Superior temporal gyrus (tissue), 1 donor: ENCODE measurements at regions not wholly inside any gene's neighbourhood (a gene's known extent, or its start where the extent isn't known, plus 50 kb on each side); places are given as distances from the start of the nearest gene placed in this dataset.

ENCODE experiments used
- DNase-seq: peaks from one replicate; pipeline ENCODE4 v3.0.0-alpha.2; 2016; ENCODE audit errors: extremely low spot score

DNA sequence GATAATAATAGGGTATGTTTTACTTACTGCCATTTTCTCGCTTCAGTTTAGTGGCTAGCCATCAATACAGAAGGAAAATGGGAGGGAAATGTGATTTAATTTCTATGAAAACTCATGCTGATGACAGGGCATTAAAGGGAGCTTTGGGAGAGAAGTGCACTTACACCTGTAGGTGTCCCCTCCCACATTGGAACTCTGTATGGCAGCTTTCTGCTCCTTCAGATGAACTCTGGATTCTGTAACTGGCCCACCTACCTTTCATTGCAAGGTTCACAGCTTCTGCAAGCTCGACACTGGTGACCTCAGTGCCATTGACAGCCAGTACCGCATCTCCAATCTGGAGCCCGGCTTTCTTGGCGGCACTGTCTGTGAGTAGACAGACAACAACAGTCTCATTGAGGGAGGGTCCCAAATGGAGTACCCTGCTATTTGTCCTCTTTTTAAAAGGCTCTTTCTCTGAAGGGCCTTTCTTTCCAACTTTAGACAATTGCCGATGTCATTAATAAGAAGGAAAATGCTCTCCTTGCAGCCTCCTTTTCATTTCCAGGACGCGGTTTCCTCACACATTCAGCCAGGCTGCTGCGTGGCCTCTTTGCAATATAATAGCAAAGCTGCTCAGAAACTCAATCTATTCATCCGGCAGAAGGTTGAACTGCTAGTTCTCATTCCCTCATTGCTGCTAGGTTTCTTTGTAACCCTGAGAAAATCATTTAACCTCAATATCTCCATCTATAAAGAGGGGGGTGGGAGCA is 63.6 kb downstream of the NUDT12 start:
- no peak for DNase-seq

GRCh38 chr5:103498211-103498610 is 64.4 kb downstream of the NUDT12 start:
- no peak for DNase-seq

GRCh38 chr5:103497781-103498180 is 64.8 kb downstream of the NUDT12 start:
- DNase-seq = no peak

DNA sequence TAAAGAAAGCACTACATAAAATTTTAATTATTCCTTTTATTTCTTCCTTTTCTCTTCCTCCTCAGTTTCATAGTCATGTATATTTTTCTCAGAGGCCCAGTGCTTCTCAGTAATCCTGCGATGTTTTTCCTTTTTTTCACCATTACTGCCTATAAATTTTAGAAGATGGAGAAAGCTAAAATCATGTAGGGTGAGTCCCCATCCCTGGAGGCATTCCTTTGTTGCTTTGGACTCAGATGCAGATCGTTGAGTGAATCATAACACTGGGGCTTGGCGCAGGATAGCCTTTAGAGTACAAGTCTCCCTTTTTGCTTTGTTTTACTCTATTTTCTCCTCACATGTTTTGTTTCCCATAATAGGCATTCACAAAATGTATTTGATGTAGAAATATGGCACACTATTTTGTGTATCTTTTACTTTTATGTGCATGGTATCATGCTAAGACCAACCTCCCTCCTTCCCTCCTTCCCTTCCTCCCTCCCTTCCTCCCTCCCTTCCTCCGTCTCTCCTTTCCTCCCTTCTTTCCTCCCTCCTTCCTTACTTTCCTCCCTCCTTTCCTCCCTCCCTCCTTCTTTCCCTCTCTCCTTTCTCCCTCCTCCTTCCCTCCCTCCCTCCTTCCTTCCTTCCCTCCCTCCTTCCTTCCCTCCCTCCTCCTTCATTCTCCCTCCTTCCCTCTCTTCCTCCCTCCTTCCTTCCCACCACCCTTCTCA is 72.4 kb downstream of the NUDT12 start:
- no peak for DNase-seq

DNA sequence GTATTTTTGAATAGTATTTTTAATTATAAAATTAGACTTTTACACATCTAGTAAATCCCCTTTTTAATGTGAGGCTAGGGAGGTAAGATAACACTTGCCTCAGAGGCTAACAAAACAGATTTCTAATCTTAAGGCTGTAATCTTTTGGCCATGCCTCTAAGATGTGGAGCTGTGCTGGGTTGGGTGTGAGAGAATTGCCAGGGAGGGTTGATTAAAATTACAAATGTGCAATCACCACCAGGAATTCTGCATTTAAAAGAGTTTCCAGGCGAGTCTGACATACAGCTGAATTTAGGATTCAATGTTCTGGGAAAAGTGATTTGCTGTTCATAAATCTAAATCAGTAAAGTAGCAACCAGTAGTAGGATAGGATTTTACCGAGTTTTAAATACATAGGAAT is 73.3 kb downstream of the NUDT12 start:
- DNase-seq = no peak

DNA sequence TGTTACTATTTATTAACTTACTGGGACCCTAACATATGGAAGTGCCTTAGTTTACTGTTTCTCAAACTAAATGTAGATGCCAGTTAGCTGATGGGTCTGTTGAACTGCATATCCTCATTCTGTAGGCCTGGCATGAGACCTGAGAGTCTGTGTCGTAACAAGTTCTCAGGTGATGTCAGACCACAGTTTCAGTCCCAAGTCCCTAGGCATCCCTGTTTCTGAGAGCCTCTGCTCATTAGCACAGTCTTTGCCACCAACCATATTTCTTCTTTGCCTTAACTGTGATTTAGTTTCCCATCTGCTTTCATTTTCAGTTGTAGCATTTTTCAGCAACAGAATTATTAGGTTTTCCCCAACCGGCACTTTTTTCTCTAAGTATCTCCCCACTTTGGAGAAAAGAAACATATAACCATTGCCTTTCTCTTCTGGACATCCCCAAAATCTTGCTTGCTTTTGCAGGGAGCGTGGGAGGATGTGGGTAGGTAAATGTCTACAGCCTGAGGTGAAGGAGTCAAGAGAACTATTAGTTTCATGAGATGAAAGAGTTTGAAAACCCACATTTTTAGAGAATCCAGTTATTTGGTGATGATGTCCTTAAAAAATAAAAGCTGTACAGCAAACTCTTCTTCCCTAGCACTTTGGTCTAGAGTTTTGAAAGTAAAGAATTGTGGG is 74.6 kb downstream of the NUDT12 start:
- no peak for DNase-seq

DNA sequence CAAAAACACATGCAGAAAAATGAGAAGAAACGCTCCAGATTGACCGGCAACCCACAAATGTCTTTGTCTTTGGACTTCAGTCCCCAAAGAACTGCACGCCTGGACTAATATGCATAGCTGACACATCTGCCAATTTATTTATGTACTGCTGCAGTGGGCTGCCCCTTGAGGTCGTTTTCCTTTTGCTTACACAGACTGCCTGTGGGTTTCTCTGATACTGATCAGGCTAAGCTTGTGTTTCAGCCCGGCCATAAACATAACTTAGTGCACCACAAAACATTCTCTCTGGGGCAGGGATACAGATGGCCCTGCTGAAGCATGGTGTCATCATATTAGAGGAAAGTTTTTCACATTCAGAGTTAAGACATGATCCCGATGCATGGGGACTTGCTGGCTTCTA is 75.4 kb downstream of the NUDT12 start:
- DNase-seq = no peak

GRCh38 chr5:103486739-103487138 is 75.8 kb downstream of the NUDT12 start:
- no peak for DNase-seq

DNA sequence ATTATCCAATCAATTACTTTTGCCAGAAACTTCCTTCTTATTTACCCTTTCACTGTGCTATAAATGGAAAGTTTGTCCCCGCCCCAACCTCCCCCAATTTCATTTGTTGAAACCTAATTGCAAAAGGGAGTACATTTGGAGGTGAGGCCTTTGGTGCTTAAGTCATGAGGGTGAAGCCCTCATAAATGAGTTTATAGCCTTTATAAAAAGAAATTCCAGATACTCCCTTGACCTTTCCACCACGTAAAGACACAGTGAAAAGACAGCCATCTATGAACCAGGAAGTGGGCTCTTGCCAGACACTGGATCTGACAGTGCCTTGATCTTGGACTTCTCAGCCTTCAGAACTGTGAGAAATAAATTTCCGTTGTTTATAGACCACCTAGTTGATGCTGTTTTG is 82.3 kb downstream of the NUDT12 start:
- no peak for DNase-seq

DNA sequence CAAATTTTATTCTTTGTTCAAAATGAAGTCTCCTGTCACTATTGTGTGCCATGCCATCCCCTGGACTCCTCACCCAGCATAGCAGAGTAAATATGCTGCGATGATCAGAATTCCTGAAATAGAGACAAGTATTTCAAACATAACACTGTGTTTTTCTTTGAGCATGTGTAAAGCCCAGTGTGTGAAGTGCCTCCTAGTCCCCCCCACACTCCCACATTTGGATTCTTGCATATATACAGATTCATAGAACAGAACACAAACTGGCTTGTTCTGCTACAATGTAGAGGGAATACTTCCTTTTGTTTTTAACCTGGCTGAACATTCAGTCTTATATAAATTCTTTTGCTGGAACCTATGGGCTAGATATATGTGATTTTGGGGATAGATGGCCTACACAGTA is 84.9 kb downstream of the NUDT12 start:
- DNase-seq = no peak

GRCh38 chr5:103476811-103477210 is 85.8 kb downstream of the NUDT12 start:
- no peak for DNase-seq

GRCh38 chr5:103475629-103476240 is 86.9 kb downstream of the NUDT12 start:
- peak; percentile 94 for DNase-seq

DNA sequence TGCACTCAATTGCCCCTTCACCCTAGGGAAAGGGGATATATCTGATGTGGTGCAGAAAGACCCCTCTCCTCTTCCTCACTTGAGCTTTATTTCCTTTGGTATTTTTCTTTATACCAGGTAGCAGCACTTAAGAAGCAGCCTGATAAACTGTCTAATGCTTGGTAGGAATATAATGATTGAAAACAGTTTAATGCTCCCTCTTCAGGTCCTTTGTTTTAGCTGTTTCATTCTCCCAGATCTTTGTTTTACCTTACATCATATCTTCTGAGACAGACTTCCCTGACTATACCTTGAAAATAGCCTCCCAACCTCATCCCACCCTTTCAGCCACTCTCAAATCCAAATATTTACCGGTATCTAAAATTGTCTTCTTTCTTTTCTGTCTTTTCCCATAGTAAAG is 87.9 kb downstream of the NUDT12 start:
- no peak for DNase-seq

- no peak for DNase-seq
Measured at GRCh38 chr5:103473725-103474124, 88.9 kb downstream of the NUDT12 start.

DNA sequence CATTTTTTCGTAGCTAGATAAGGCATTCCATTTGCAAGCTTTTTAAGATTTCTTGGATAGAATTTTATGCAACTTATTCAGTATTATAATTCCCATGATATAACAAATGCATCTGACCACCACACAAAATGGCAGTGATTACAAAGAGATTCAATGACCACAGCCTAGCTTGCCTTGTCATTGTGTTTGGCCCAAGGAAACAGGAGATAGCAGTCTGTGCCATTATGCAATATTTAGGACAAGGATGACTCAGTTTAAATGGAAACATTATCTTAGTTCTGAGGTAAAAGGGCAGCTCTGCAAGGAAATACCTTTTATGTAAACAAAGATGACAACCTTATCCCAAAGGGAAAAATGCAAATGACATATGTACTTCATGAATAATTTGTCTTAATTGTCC is 89.8 kb downstream of the NUDT12 start:
- DNase-seq = no peak

GRCh38 chr5:103472265-103472664 is 90.3 kb downstream of the NUDT12 start:
- DNase-seq = no peak

- no peak for DNase-seq
Measured at GRCh38 chr5:103469288-103470040, 93.1 kb downstream of the NUDT12 start.

DNA sequence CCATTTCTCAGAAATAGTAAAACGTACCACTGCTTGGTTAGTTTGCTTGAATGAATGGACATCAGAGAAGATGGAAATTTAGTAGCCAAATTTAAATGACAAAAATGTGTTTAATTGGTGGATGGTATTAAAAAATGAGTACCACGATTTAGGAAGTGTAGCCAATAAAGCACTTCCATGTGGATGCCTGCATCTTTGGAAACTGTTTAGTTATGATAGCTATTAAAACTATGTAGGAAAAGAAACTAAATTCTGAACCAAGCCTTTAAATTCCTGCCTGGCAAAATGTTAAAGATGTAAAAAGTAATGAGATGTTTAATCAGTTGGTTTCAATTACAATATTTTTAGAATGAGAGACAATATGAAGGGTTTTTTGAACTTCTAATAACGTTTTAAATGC is 94.8 kb downstream of the NUDT12 start:
- DNase-seq = no peak

GRCh38 chr5:103466495-103466894 is 96.1 kb downstream of the NUDT12 start:
- DNase-seq = no peak

GRCh38 chr5:103465891-103466290 is 96.7 kb downstream of the NUDT12 start:
- no peak for DNase-seq

GRCh38 chr5:103464835-103465484 is 97.6 kb downstream of the NUDT12 start:
- no peak for DNase-seq
